ENCODE measurements at regions not wholly inside any gene's neighbourhood (a gene's known extent, or its start where the extent isn't known, plus 50 kb on each side); places are given as distances from the start of the nearest gene placed in this dataset.

DNA sequence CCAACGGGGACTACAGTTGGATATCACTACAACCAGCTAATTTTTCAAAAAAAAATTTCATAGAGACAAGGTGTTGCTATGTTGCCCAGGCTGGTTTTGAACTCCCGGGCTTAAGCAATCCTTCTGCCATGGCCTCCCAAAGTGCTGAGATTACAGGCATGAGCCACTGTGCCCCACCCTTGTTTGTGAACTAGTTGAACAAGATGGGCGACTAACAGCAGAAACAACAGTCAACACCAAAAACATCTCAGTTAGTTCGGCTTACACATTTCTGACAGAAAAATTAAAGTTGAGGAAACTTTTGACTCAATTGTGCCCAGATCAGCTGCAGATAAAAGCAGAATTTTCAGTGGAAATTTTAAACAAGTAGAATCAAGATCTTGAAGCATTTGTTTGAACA, 470.1 kb downstream of the TLE4 start:
- H3K4me3 ChIP-seq (ENCODE audit: low read depth, low read length) = no peak overlapping the region
- TF ChIP-seq, protein P1, sequence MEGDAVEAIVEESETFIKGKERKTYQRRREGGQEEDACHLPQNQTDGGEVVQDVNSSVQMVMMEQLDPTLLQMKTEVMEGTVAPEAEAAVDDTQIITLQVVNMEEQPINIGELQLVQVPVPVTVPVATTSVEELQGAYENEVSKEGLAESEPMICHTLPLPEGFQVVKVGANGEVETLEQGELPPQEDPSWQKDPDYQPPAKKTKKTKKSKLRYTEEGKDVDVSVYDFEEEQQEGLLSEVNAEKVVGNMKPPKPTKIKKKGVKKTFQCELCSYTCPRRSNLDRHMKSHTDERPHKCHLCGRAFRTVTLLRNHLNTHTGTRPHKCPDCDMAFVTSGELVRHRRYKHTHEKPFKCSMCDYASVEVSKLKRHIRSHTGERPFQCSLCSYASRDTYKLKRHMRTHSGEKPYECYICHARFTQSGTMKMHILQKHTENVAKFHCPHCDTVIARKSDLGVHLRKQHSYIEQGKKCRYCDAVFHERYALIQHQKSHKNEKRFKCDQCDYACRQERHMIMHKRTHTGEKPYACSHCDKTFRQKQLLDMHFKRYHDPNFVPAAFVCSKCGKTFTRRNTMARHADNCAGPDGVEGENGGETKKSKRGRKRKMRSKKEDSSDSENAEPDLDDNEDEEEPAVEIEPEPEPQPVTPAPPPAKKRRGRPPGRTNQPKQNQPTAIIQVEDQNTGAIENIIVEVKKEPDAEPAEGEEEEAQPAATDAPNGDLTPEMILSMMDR (IDR thresholded peaks at IDR 0.05; ENCODE audit: low read depth, low read length) = no peak
- TF ChIP-seq MYC (IDR thresholded peaks at IDR 0.05; ENCODE audit: low read depth, low read length) = no peak
- DNase-seq (ENCODE audit: low read depth) = no peak

- no peak for DNase-seq (ENCODE audit: low read depth)
- H3K4me3 ChIP-seq (ENCODE audit: low read depth, low read length) = no peak overlapping the region
- TF ChIP-seq MYC (IDR thresholded peaks at IDR 0.05; ENCODE audit: low read depth, low read length) = no peak
These were observed 468.7 kb downstream of the TLE4 start for GRCh38 chr9:80040457-80040856.

GRCh38 chr9:80030801-80031200, 459.0 kb downstream of the TLE4 start:
- no peak for TF ChIP-seq MAX (IDR thresholded peaks at IDR 0.05; ENCODE audit: low read depth, low read length)
- TF ChIP-seq POLR2A (IDR thresholded peaks at IDR 0.05; ENCODE audit: extremely low read depth, insufficient read length) = no peak
- TF ChIP-seq, protein P1 (IDR thresholded peaks at IDR 0.05; ENCODE audit: low read depth, low read length) = no peak
- TF ChIP-seq MYC (IDR thresholded peaks at IDR 0.05; ENCODE audit: low read depth, low read length) = no peak
- no peak for DNase-seq (ENCODE audit: low read depth)
- H3K4me3 ChIP-seq (ENCODE audit: low read depth, low read length) = no peak overlapping the region

DNA sequence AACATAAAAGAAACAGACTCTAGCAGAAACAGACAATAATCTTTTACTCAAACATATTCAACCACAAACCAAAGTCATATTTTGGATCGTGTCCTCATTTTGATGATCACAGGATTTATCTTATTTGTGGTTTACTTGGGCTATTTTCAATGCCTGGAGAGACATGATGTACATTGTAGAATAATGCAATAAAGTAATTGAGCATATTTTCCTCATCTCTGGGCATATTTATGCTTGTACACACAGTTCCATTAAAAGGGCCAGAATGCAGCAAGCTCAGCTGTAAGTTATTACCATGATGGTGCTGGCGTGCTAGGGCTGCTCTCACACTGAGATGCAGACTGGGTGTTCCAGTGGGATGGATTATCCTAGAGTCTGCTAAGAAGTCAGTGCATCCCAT, 456.7 kb downstream of the TLE4 start:
- DNase-seq (ENCODE audit: low read depth) = no peak
- no peak overlapping the region for H3K4me3 ChIP-seq (ENCODE audit: low read depth, low read length)
- TF ChIP-seq MAX (IDR thresholded peaks at IDR 0.05; ENCODE audit: low read depth, low read length) = no peak
- no peak for TF ChIP-seq POLR2A (IDR thresholded peaks at IDR 0.05; ENCODE audit: extremely low read depth, insufficient read length)
- TF ChIP-seq, protein P1 (IDR thresholded peaks at IDR 0.05; ENCODE audit: low read depth, low read length) = no peak

- no peak overlapping the region for H3K4me3 ChIP-seq (ENCODE audit: low read depth, low read length)
- TF ChIP-seq, protein P1 (IDR thresholded peaks at IDR 0.05; ENCODE audit: low read depth, low read length) = no peak
- TF ChIP-seq MYC (IDR thresholded peaks at IDR 0.05; ENCODE audit: low read depth, low read length) (no peak), MAX (IDR thresholded peaks at IDR 0.05; ENCODE audit: low read depth, low read length) (no peak), POLR2A (IDR thresholded peaks at IDR 0.05; ENCODE audit: extremely low read depth, insufficient read length) (no peak)
- DNase-seq (ENCODE audit: low read depth) = no peak
These were observed 454.2 kb downstream of the TLE4 start for GRCh38 chr9:80025796-80026520.

- DNase-seq (ENCODE audit: low read depth) = no peak
- TF ChIP-seq MYC (IDR thresholded peaks at IDR 0.05; ENCODE audit: low read depth, low read length) (no peak), MAX (IDR thresholded peaks at IDR 0.05; ENCODE audit: low read depth, low read length) (no peak), POLR2A (IDR thresholded peaks at IDR 0.05; ENCODE audit: extremely low read depth, insufficient read length) (no peak)
- H3K4me3 ChIP-seq (ENCODE audit: low read depth, low read length) = no peak overlapping the region
These were observed 453.4 kb downstream of the TLE4 start for GRCh38 chr9:80025131-80025530.

DNA sequence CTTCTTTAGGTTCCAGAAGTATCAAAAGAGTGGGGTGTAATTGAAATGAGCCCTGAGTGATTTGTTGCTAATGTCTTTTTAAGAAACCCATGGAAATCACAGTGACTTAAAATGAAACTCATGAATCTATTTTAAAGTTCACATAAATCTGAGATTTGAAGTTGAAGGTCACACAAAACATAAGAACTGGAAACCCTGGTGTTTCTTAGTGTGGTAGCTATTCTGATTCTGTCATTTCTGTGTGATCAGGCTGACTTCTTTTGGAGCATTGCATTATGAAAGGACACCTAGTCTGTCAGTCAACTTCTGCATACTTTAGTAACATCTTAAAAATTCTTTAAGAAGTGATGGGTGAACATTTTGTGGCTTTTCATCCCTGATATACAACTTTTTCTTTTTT, 448.8 kb downstream of the TLE4 start:
- TF ChIP-seq POLR2A (IDR thresholded peaks at IDR 0.05; ENCODE audit: extremely low read depth, insufficient read length) (no peak), MYC (IDR thresholded peaks at IDR 0.05; ENCODE audit: low read depth, low read length) (no peak), MAX (IDR thresholded peaks at IDR 0.05; ENCODE audit: low read depth, low read length) (no peak)
- TF ChIP-seq, protein P1 (IDR thresholded peaks at IDR 0.05; ENCODE audit: low read depth, low read length) = no peak
- no peak overlapping the region for H3K4me3 ChIP-seq (ENCODE audit: low read depth, low read length)

More for the DNA sequence above, 448.8 kb downstream of the TLE4 start:
- no peak for DNase-seq (ENCODE audit: low read depth)
